Cardiac septum (tissue), 1 donor: ENCODE measurements at regions not wholly inside any gene's neighbourhood (a gene's known extent, or its start where the extent isn't known, plus 50 kb on each side); places are given as distances from the start of the nearest gene placed in this dataset.

ENCODE experiments used
- DNase-seq: peaks from one replicate; pipeline ENCODE4 v3.0.0-alpha.2; 2020; ENCODE audit warnings: low spot score
- intact Hi-C: fragments of 100-400 bp; cut with DNase I; formaldehyde crosslinking; loops from one replicate; pipeline ENCODE4 v1.14.0; 2022
- donor health status: DM: no; HTN: no; CAD: no.

- intact Hi-C loops, result no loop called here
- DNase-seq, result no peak
Measured at GRCh38 chr3:46116996-46117395, 89.7 kb upstream of the XCR1 start.

- no peak for DNase-seq
- intact Hi-C loops, result no loop called here
Measured at GRCh38 chr3:46114323-46114988, 87.2 kb upstream of the XCR1 start.

GRCh38 chr3:46113608-46114007 is 86.3 kb upstream of the XCR1 start:
- no peak for DNase-seq
- intact Hi-C loops, result no loop called here

- intact Hi-C loops, result no loop called here
- no peak for DNase-seq
Measured at GRCh38 chr3:46112984-46113383, 85.7 kb upstream of the XCR1 start.

GRCh38 chr3:46112296-46112695 is 85.0 kb upstream of the XCR1 start:
- DNase-seq, result no peak
- intact Hi-C loops, result no loop called here

GRCh38 chr3:46110701-46111493 is 83.6 kb upstream of the XCR1 start:
- peak; percentile 78 for DNase-seq
- intact Hi-C loops, result no loop called here

- intact Hi-C loops, result no loop called here
- no peak for DNase-seq
Measured at GRCh38 chr3:46107682-46108081, 80.4 kb upstream of the XCR1 start.

- DNase-seq, result no peak
- intact Hi-C loops, result no loop called here
Measured at GRCh38 chr3:46105306-46105919, 78.1 kb upstream of the XCR1 start.

- DNase-seq, result no peak
- intact Hi-C loops, result no loop called here
Measured at GRCh38 chr3:46104706-46105105, 77.4 kb upstream of the XCR1 start.

- no peak for DNase-seq
- intact Hi-C loops, result no loop called here
Measured at GRCh38 chr3:46102780-46103130, 75.5 kb upstream of the XCR1 start.

GRCh38 chr3:46102059-46102779 is 74.9 kb upstream of the XCR1 start:
- intact Hi-C loops, result no loop called here
- DNase-seq, result no peak

- intact Hi-C loops, result no loop called here
- DNase-seq, result peak; percentile 75
Measured at GRCh38 chr3:46100812-46101211, 73.5 kb upstream of the XCR1 start.

- intact Hi-C loops, result no loop called here
- DNase-seq, result peak; percentile 81
Measured at GRCh38 chr3:46098319-46098761, 71.1 kb upstream of the XCR1 start.

GRCh38 chr3:46097691-46098241 is 70.5 kb upstream of the XCR1 start:
- intact Hi-C loops, result no loop called here
- no peak for DNase-seq

- intact Hi-C loops, result no loop called here
- no peak for DNase-seq
Measured at GRCh38 chr3:46096781-46097180, 69.5 kb upstream of the XCR1 start.

GRCh38 chr3:46096336-46096735 is 69.1 kb upstream of the XCR1 start:
- DNase-seq, result no peak
- intact Hi-C loops, result no loop called here

- intact Hi-C loops, result no loop called here
Measured at GRCh38 chr3:46095307-46095706, 68.0 kb upstream of the XCR1 start.

GRCh38 chr3:46094506-46094905 is 67.2 kb upstream of the XCR1 start:
- no peak for DNase-seq
- intact Hi-C loops, result no loop called here

More at GRCh38 chr3:46095307-46095706, 68.0 kb upstream of the XCR1 start:
- DNase-seq, result no peak

- intact Hi-C loops, result no loop called here
- DNase-seq, result no peak
Measured at GRCh38 chr3:46093966-46094365, 66.7 kb upstream of the XCR1 start.

- intact Hi-C loops, result no loop called here
- DNase-seq, result no peak
Measured at GRCh38 chr3:46093327-46093942, 66.2 kb upstream of the XCR1 start.
